CD14-positive monocyte (primary cell): ENCODE measurements at regions not wholly inside any gene's neighbourhood (a gene's known extent, or its start where the extent isn't known, plus 50 kb on each side); places are given as distances from the start of the nearest gene placed in this dataset.

Experiments used
- DNase-seq, 3 donors: peaks; one replicate each; pipeline ENCODE4 v3.0.0-alpha.2; 2011 to 2022
- H2AFZ ChIP-seq: 2 replicates; pipeline ENCODE4 v1.6.0; 2012; ENCODE audit warnings: mild to moderate bottlenecking, low read depth, low read length, inconsistent platforms; ENCODE audit not compliant: insufficient read depth, poor library complexity, severe bottlenecking
- H3K27ac ChIP-seq, 2 donors: 1 replicate in 1 of 2; 2 replicates in 1 of 2; pipeline ENCODE4 v1.5.1; 2012 to 2013; ENCODE audit warnings: low read length in 2 of 2, control low read depth in 1 of 2, inconsistent platforms in 1 of 2, low read depth in 1 of 2, mild to moderate bottlenecking in 1 of 2
- H3K27me3 ChIP-seq, 2 donors: one replicate each; pipeline versions ENCODE4 v1.6.0 to v1.6.1; 2011 to 2013; ENCODE audit warnings: low read length in 2 of 2; ENCODE audit not compliant: control insufficient read depth in 2 of 2, insufficient read depth in 2 of 2
- H3K36me3 ChIP-seq, 2 donors: replicated peaks in 1 of 2; 1 replicate in 1 of 2; 2 replicates in 1 of 2; pipeline versions ENCODE4 v1.5.1 to v1.6.1; 2012 to 2013; ENCODE audit warnings: low read length in 2 of 2, control low read depth in 1 of 2, inconsistent platforms in 1 of 2, mild to moderate bottlenecking in 1 of 2; ENCODE audit not compliant: insufficient read depth in 2 of 2, control insufficient read depth in 1 of 2
- H3K4me1 ChIP-seq, 2 donors: 1 replicate in 1 of 2; 2 replicates in 1 of 2; pipeline versions ENCODE4 v1.5.1 to v1.6.1; 2012 to 2013; ENCODE audit warnings: low read length in 2 of 2, control low read depth in 1 of 2, inconsistent platforms in 1 of 2, mild to moderate bottlenecking in 1 of 2, moderate library complexity in 1 of 2; ENCODE audit not compliant: insufficient read depth in 2 of 2, control insufficient read depth in 1 of 2
- H3K4me2 ChIP-seq: replicated peaks from 2 replicates; pipeline ENCODE3; 2012; ENCODE audit warnings: low read length, moderate library complexity, mild to moderate bottlenecking; ENCODE audit not compliant: poor library complexity, severe bottlenecking; ENCODE audit errors: extremely low read depth
- H3K4me3 ChIP-seq, 3 experiments: fragments of 200-600 bp in 1 of 3; sonication (generic) in 1 of 3; replicated peaks in 1 of 3; 1 replicate in 2 of 3; 2 replicates in 1 of 3; pipeline ENCODE4 v1.5.1; 2011 to 2013; ENCODE audit warnings: low read length in 3 of 3, mild to moderate bottlenecking in 3 of 3, control low read depth in 2 of 3, low read depth in 2 of 3, inconsistent platforms in 1 of 3, moderate library complexity in 1 of 3
- H3K79me2 ChIP-seq: 2 replicates; pipeline ENCODE4 v1.6.0; 2012; ENCODE audit warnings: mild to moderate bottlenecking, control low read depth, inconsistent platforms, low read length, moderate library complexity; ENCODE audit not compliant: insufficient read depth
- H3K9ac ChIP-seq: 2 replicates; pipeline ENCODE4 v1.6.0; 2017; ENCODE audit warnings: low read length, mild to moderate bottlenecking; ENCODE audit not compliant: insufficient read depth, poor library complexity, severe bottlenecking
- H3K9me3 ChIP-seq, 2 donors: replicated peaks in 1 of 2; 1 replicate in 1 of 2; 2 replicates in 1 of 2; pipeline versions ENCODE4 v1.5.1 to v1.6.1; 2012 to 2013; ENCODE audit warnings: low read length in 2 of 2, control low read depth in 1 of 2; ENCODE audit not compliant: control insufficient read depth in 1 of 2, insufficient read depth in 1 of 2
- H4K20me1 ChIP-seq: 2 replicates; pipeline ENCODE4 v1.6.0; 2012; ENCODE audit warnings: mild to moderate bottlenecking, low read length, control low read depth, moderate library complexity; ENCODE audit not compliant: insufficient read depth
- H3K27ac Mint-ChIP-seq, 7 donors: one replicate each; pipeline ENCODE4 v1.8.0; 2020; ENCODE audit warnings: mild to moderate bottlenecking in 7 of 7, mixed read lengths in 7 of 7, moderate library complexity in 6 of 7, inconsistent platforms in 2 of 7
- H3K27me3 Mint-ChIP-seq, 3 donors: one replicate each; pipeline ENCODE4 v1.8.0; 2021 to 2022; ENCODE audit warnings: low read depth in 3 of 3, mild to moderate bottlenecking in 3 of 3, mixed read lengths in 3 of 3, moderate library complexity in 3 of 3, inconsistent platforms in 1 of 3
- H3K36me3 Mint-ChIP-seq, 2 donors: one replicate each; pipeline ENCODE4 v1.8.0; 2020; ENCODE audit warnings: mixed read lengths in 2 of 2, inconsistent platforms in 1 of 2, mild to moderate bottlenecking in 1 of 2
- H3K4me1 Mint-ChIP-seq: one replicate; pipeline ENCODE4 v1.8.0; 2020; ENCODE audit warnings: mild to moderate bottlenecking, mixed read lengths
- H3K4me3 Mint-ChIP-seq, 2 donors: one replicate each; pipeline ENCODE4 v1.8.0; 2020; ENCODE audit warnings: mild to moderate bottlenecking in 2 of 2, mixed read lengths in 2 of 2, moderate library complexity in 1 of 2
- H3K9me3 Mint-ChIP-seq, 7 donors: one replicate each; pipeline ENCODE4 v1.8.0; 2020 to 2022; ENCODE audit warnings: mixed read lengths in 7 of 7, mild to moderate bottlenecking in 6 of 7, moderate library complexity in 6 of 7, inconsistent platforms in 2 of 7
- CTCF ChIP-seq: fragments of 200-600 bp; IDR thresholded peaks from one replicate; pipeline ENCODE4 v1.8.0; 2022; ENCODE audit warnings: antibody characterized with exemption, mild to moderate bottlenecking
- WGBS: methylation state at CpG from one replicate; pipeline ENCODE4 v1.1.5; 2013; ENCODE audit warnings: missing lambda C conversion rate; ENCODE audit not compliant: insufficient coverage; 5-methylcytosine and 5-hydroxymethylcytosine counted together
- intact Hi-C, 2 donors: fragments of 100-400 bp; cut with micrococcal nuclease; formaldehyde crosslinking; loops; one replicate each; pipeline versions ENCODE4 v1.15.0 to v1.15.1; 2023

DNA sequence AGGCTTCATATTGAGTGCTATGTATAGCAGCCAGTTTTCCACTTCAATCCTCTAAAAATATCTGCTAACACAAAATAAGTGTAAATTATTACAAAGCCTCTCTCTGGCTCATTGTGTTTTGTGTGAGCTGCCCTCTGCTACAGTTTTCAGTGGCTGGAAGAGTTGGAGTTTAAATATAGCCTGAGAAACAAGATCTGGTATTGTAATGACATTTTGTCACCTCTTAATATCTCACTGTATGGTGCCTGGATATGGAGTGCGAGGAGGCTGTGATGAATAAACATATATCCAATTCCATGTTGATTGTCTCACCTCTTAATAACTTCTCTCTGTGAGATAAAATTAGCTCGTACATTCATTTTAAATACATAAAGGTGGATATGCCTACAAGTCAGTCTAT, 269.7 kb downstream of the FLRT2 start:
- H3K4me1 Mint-ChIP-seq: no peaks in the 10 kb centered on the region
- Histone ChIP-seq H3K4me3 (no peak overlapping the region), H3K27ac (no peak overlapping the region), H4K20me1 (no peaks in the 10 kb centered on the region), H3K79me2 (no peaks in the 10 kb centered on the region), H2AFZ (no peak overlapping the region), H3K4me2 (no peak overlapping the region), H3K9me3 (no peaks in the 10 kb centered on the region), H3K27me3 (no peaks in the 10 kb centered on the region), H3K4me1 (no peaks in the 10 kb centered on the region), H3K9ac (no peak overlapping the region), H3K36me3 (no peaks in the 10 kb centered on the region)
- TF ChIP-seq CTCF: no peak
- intact Hi-C loops: no loop called here
- no peak for DNase-seq
- WGBS: no CpG with 5 or more reads among the region's 2 CpGs
- no peaks in the 10 kb centered on the region for H3K36me3 Mint-ChIP-seq
- no peak overlapping the region for H3K27ac Mint-ChIP-seq
- peaks cover 0 to 1% (median 0%) of the 10 kb centered on the region in 3 donors for H3K27me3 Mint-ChIP-seq
- H3K9me3 Mint-ChIP-seq: peaks cover 0 to 10% (median 2%) of the 10 kb centered on the region in 7 donors
- H3K4me3 Mint-ChIP-seq: no peak overlapping the region

GRCh38 chr14:85798856-85799255, 268.9 kb downstream of the FLRT2 start:
- intact Hi-C loops: no loop called here
- no peak for DNase-seq

More at GRCh38 chr14:85798856-85799255, 268.9 kb downstream of the FLRT2 start:
- Histone ChIP-seq H3K4me1 (no peaks in the 10 kb centered on the region), H3K9me3 (no peaks in the 10 kb centered on the region), H3K36me3 (no peaks in the 10 kb centered on the region), H3K9ac (no peak overlapping the region), H3K79me2 (no peaks in the 10 kb centered on the region), H3K27me3 (no peaks in the 10 kb centered on the region), H3K4me2 (no peak overlapping the region), H2AFZ (no peak overlapping the region), H3K4me3 (no peak overlapping the region), H4K20me1 (no peaks in the 10 kb centered on the region), H3K27ac (no peak overlapping the region)
- TF ChIP-seq CTCF: no peak
- Mint-ChIP-seq H3K4me3 (no peak overlapping the region), H3K27me3 (peaks cover 0 to 1% (median 0%) of the 10 kb centered on the region in 3 donors), H3K4me1 (no peaks in the 10 kb centered on the region), H3K9me3 (peaks cover 0 to 6% (median 3%) of the 10 kb centered on the region in 7 donors), H3K27ac (no peak overlapping the region), H3K36me3 (no peaks in the 10 kb centered on the region)
- 95% methylated on average over 3 of the region's 5 CpGs for WGBS
